Posterior vena cava (tissue), 2 donors: ENCODE measurements at regions not wholly inside any gene's neighbourhood (a gene's known extent, or its start where the extent isn't known, plus 50 kb on each side); places are given as distances from the start of the nearest gene placed in this dataset.
"Not testable (repeated sequence)": the region's sequence is repeated elsewhere in the genome, so short reads cannot be mapped to it uniquely, and the experiment has no call there.

Experiments
- DNase-seq: peaks from one replicate; pipeline ENCODE4 v3.0.0-alpha.2; 2020; ENCODE audit warnings: low spot score
- intact Hi-C, 2 donors: fragments of 100-400 bp; cut with DNase I; formaldehyde crosslinking; loops; one replicate each; pipeline versions ENCODE4 v1.14.1 to v1.14.2; 2022 to 2023
- donor health status: DM: yes; HTN: yes; CAD: no.
- donor health status: DM: yes; HTN: yes; CAD: no.

DNA sequence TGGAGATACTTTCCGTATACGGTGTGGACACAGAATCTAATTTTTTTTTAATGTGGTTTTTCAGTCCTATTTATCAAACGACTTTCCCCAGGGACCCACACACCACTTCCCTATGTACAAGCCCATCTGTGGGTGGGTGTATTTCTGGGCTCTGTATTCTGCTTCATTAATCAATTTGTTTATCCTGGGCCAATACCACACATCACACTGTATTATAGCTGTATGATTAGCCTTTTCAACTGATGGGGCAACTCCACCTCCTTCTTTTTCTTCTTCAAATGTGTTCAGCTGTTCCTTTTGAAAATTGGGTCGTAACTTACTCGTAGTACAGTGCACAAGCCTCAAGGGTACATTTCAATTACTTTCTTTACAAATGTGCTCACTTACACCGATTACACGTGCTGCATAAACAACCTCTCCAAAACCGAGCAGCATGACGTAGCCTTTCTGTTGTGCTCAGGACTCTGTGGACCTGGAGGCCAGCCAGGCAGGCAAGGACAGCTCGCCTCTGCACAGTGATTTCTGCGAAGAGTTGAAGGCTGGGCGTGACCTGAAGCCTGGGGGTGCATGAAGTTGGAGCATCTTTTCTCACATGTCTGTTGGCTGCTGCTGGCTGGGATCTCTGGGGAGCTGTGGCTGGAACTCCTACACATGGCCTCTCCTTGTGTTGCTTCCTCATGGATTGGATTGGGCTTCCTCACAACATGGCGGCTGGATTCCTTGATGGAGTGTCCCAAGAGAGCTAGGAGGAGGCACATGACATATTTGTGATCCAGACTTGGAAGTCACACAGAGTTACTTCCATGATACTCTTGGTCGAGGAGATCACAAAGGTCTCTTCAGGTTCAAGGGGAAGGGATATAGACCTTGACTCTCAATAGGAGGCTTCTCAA is 126.5 kb downstream of the CRYAA start:
- DNase-seq = peak; percentile 34
- intact Hi-C loops = no loop called here

DNA sequence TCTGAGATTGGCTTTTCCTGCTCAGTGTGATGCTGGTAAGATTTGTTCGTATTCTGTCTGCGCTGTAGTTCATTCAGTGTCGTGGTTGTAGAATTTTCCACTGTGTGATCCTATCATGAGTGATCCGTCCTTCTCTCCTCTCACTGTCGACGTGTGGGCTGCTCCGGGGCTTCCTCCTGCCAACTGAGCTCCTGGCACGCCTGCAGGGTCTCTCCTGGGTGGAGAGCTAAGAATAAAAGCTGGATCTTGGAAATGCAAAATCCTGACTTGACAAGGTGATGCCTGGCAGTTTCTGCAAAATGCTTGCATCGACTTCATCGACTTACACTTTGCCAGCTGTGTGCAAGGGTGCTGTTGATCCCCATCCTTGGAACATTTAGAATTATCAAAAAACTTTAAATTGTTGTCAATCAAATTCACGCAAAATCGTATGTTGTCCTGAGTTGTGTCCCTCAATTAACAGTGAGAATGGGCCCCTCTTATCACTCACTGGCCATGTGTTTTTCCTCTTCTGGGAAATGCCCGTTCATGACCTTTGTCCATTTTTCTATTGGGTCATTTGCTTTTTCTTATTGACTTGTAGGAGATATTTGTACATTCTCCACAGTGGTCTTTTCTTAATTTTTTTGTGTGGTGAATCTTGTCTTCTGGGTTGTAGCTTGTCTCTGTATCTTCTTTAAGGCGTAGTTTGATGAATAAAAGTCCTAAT is 125.5 kb downstream of the CRYAA start:
- peak; percentile 35 for DNase-seq

GRCh38 chr21:43292866-43293142 is 124.0 kb downstream of the CRYAA start:
- DNase-seq = no peak

More for the DNA sequence above, 125.5 kb downstream of the CRYAA start:
- intact Hi-C loops = no loop called here

GRCh38 chr21:43292041-43292865 is 123.4 kb downstream of the CRYAA start:
- DNase-seq = no peak
- intact Hi-C loops = no loop called here

More at GRCh38 chr21:43292866-43293142, 124.0 kb downstream of the CRYAA start:
- intact Hi-C loops = no loop called here

DNA sequence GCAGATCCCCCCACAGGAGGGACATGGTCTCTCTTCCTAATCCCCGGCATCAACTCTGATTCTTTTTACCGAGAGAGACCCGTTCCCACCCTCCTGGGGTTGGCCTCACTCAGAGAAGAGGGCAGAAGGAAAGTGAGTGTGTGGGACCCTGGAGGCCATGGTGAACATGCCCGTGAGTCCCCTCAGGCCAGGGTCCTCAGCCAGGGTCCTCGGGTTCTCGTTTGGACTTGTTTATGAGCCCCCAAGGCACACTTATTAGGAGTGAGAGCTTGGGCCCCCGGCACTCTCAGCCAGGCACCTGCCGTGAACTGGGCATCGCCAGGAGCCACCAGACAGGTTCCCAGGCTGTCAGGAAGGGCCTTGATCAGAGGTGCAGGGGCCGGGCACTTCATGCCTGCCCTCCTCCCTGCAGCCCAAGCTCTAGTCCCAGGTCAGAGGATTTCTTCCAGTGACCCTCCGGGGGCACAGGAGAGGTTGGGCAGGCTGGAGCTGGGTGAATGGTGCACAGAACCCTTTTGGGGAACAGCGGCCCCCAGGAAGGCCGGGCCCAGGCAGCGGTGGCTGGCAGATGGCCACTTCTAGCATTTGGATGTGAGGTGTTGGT is 122.6 kb downstream of the CRYAA start:
- no peak for DNase-seq
- intact Hi-C loops = no loop called here

DNA sequence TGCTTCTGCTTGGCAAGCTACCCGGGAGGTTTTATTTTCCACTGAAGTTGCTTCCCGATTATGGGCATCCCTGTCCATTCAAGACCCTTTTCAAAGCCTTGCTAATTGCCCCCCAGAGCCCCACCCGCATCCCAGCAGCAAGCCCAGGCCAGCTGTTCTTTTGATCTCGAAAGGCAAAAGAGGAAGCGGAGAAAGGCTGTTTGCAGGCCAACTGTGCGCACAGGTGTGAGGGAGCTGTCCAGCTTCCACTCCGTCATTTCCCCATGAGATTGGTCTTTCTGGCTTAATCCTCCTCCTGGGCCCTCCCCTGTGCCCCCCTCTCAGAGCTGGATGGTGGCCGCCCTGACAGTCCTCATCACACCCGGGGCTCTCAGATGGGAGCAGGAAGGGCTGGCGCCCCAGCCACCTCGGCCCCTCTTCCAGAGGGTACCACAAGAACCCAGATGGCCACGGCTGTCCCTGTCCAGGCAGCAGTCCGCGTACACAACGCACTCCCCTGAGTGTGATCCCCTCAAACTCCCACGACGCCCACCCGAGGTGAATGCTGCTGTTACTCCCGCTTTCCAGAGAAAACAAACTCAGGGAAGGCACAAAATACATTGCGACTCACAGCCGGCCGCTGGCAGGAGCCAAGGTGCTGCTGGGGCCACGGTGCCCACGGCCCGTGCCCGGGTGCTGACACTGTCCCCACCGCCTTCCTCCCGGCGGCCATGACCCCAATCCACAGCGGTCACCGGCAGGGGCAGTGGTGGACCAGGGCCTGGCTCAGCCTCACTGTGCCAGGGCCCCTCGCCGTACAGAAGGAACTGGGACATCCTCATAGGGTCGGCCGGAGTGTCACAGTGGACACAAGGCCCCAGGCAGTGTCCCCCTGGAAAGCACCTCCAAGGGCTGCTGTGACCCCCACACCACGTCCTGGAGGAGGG is 121.9 kb downstream of the CRYAA start:
- intact Hi-C loops = no loop called here

DNA sequence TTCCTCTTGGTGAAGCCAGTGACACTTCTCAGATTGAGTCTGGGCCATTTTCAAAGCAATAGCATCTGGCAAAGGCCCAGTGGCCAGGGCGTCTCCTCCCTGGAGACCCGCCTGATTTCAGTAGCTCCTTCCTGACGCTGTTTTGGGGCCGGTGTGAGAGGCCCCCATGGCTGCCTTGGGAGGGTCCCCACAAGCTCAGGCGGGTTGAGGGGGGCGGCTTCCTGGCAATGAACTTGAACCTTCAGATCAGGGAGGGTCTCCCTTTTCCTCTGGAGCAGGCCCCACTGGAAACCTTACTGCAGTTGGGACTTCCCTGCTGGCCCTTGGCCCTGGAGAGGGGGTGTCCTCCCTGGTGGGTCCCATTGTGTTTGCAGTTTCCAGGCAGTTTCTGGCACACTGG is 121.2 kb downstream of the CRYAA start:
- DNase-seq = no peak
- intact Hi-C loops = no loop called here

More for the DNA sequence above, 121.9 kb downstream of the CRYAA start:
- no peak for DNase-seq

GRCh38 chr21:43289442-43289841 is 120.6 kb downstream of the CRYAA start:
- intact Hi-C loops = no loop called here
- no peak for DNase-seq

- intact Hi-C loops = no loop called here
- DNase-seq = no peak
These were observed 119.3 kb downstream of the CRYAA start for GRCh38 chr21:43287795-43288755.

DNA sequence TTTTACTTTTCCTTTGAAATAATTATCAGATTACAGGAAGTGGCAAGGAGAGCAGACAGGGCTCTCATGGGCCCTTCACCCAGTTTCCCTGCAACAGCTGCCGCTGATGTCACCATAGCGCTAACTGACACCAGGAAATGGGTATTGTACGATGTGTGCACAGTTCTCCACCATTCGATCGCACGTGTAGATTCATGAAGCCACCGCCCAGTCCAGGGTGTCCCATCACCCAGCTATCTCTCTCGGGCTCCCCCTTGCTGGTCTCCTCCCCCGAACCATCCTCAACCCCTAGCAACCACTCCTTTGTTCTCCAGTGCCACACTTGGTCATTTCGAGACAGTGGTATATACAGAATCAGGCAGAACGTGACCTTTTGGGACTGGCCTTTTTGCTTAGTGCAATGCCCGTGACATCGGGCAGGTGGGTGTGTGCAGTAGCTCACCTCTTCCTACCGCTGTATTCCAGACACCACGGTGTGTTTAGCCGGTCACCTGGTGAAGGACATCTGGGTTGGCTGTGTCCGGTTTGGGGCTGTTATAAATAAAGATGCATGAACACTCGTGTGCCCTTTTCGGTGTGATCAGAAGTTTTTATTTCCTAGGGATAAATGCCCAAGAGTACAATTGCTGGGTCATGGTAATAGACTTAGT is 118.4 kb downstream of the CRYAA start:
- intact Hi-C loops = no loop called here
- no peak for DNase-seq

DNA sequence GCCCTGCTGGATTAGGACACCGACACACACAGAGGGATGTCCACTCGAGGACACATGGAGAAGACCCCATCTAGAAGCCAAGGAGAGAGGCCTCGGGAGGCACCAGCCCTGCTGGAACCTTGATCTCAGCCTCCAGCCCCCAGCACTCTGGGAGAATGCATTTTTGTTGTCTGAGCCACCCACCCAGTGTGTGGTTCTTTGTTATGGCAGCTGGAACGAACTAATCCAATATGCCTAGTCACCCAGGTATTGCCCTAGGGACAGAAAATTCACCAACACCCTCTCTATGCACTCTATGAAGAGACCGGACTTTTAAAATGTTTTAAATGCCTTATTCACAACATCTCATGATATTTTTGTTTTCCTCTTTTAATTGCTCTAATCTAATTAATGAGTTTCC is 117.4 kb downstream of the CRYAA start:
- no peak for DNase-seq
- intact Hi-C loops = no loop called here

DNA sequence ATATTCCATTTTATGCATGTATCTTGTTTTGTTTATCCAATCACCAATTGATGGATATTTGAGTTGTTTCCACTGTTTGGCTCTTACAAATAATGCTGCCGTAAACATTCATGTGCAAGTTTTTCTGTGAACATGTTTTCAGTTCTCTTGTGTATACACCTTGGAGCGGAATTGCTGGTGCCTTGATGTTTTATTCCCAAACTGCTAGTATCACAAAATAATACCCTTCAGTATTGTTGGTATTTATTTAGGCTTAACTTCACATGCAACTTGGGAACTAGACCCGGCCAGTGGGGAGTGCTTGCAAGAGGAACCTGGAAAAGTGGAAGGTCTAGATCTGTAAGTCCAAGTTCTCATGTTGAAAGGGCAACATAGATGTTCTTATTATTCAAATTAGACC is 115.9 kb downstream of the CRYAA start:
- intact Hi-C loops = no loop called here
- no peak for DNase-seq

DNA sequence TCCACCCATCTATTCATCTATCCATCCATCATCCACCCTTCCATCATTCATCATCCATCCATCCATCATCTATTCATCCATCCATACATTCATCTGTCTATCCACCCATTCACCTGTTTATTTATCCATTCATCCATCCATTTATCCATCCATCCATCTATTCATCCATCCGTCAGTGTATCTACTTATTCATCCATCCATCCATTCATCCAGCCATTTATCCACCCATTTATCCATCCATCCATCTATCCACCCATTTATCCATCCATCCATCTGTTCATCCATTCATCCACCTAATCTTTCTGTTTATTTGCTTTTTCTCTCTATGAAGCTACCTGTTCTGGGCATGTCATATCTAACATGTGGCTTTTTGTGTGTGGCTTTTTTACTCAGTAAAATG is 115.4 kb downstream of the CRYAA start:
- DNase-seq = no peak
- intact Hi-C loops = no loop called here

GRCh38 chr21:43283925-43284221 is 115.1 kb downstream of the CRYAA start:
- DNase-seq, intact Hi-C loops: not testable (repeated sequence)

- DNase-seq = no peak
These were observed 114.5 kb downstream of the CRYAA start for GRCh38 chr21:43283136-43283924.

DNA sequence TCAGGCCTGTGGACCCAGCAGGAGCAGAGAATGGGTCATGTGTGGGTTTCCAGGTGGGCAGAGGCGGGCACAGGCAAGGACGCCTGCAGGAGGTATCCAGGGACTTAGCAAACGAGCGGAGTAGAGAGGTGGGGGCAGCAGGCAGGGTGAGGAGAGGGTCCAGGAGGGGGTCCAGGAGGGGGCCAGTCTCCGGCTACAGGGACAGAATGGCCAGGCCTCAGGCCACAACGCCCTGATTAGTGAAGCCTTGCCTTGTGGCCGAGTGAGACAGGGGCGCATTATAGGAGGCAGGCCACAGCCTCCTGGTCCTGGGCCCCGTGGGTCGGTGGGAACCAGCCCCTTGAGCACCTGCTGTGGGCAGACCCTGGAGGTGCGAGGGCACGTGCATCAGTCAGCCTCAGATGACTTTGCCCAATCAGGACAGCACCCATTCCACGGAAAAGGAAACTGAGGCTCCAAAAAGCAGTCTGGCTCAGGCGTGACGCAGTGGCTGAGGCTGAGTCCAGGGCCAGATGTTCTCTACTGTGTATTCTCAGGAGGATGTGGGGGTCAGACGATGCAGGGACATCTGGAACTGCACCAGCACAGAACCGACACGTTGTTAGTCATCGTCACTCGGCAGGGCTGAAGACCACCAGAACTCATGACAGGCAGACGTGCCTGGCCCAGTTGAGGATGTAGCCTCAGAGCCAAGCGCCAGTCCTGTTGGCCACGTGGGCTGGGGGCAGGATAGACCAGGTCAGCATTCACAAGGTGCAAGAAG is 113.7 kb downstream of the CRYAA start:
- intact Hi-C loops = no loop called here
- no peak for DNase-seq

More at GRCh38 chr21:43283136-43283924, 114.5 kb downstream of the CRYAA start:
- intact Hi-C loops = no loop called here
